ENCODE measurements at regions not wholly inside any gene's neighbourhood (a gene's known extent, or its start where the extent isn't known, plus 50 kb on each side); places are given as distances from the start of the nearest gene placed in this dataset.

GRCh38 chrX:87236830-87237440 lies 280.7 kb upstream of the KLHL4 start:
- WGBS (ENCODE audit: insufficient coverage) = 75% methylated on average over 1 of the region's 2 CpGs
- H3K4me3 ChIP-seq (ENCODE audit: low read length) = no peak overlapping the region
- no peaks in the 10 kb centered on the region for H3K4me1 ChIP-seq (ENCODE audit: control insufficient read depth, insufficient read depth, low read length)
- H3K36me3 ChIP-seq (ENCODE audit: control insufficient read depth, insufficient read depth, low read length) = no peaks in the 10 kb centered on the region
- H3K9me3 ChIP-seq (replicated peaks; ENCODE audit: control insufficient read depth, low read depth, low read length) = no peaks in the 10 kb centered on the region
- no peak for DNase-seq
- H3K27me3 ChIP-seq (ENCODE audit: control insufficient read depth, insufficient read depth, low read length) = no peaks in the 10 kb centered on the region
- no peak overlapping the region for H3K27ac ChIP-seq (ENCODE audit: low read length)

GRCh38 chrX:87265518-87265917 lies 252.1 kb upstream of the KLHL4 start:
- Histone ChIP-seq H3K4me3 (ENCODE audit: low read length) (no peak overlapping the region), H3K27ac (ENCODE audit: low read length) (no peak overlapping the region), H3K9me3 (replicated peaks; ENCODE audit: control insufficient read depth, low read depth, low read length) (no peaks in the 10 kb centered on the region), H3K4me1 (ENCODE audit: control insufficient read depth, insufficient read depth, low read length) (no peaks in the 10 kb centered on the region), H3K27me3 (ENCODE audit: control insufficient read depth, insufficient read depth, low read length) (no peaks in the 10 kb centered on the region), H3K36me3 (ENCODE audit: control insufficient read depth, insufficient read depth, low read length) (no peaks in the 10 kb centered on the region)
- no peak for DNase-seq
- 72% methylated on average over 4 of the region's 5 CpGs for WGBS (ENCODE audit: insufficient coverage)

DNA sequence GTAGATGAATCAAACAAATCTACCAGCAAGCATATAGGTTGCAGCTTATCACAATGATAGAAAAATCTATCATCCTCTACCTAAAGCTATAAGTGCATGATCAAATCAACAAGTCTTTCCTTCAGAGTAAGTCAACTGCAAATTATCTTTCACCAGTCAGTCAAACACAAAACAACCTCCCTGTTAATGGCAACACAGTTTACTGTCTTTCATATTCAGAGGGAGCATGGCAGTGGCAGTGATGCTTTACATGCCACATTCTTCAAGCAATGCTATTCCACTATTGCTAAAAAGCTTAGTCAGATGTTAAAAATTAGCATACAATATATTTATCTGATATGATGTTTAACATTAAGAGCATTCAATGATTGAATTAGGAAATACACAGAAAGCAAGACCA lies 245.1 kb upstream of the KLHL4 start:
- Histone ChIP-seq H3K36me3 (ENCODE audit: control insufficient read depth, insufficient read depth, low read length) (no peaks in the 10 kb centered on the region), H3K9me3 (replicated peaks; ENCODE audit: control insufficient read depth, low read depth, low read length) (no peaks in the 10 kb centered on the region), H3K27me3 (ENCODE audit: control insufficient read depth, insufficient read depth, low read length) (no peaks in the 10 kb centered on the region), H3K4me3 (ENCODE audit: low read length) (no peak overlapping the region), H3K4me1 (ENCODE audit: control insufficient read depth, insufficient read depth, low read length) (no peaks in the 10 kb centered on the region), H3K27ac (ENCODE audit: low read length) (no peak overlapping the region)
- no peak for DNase-seq

DNA sequence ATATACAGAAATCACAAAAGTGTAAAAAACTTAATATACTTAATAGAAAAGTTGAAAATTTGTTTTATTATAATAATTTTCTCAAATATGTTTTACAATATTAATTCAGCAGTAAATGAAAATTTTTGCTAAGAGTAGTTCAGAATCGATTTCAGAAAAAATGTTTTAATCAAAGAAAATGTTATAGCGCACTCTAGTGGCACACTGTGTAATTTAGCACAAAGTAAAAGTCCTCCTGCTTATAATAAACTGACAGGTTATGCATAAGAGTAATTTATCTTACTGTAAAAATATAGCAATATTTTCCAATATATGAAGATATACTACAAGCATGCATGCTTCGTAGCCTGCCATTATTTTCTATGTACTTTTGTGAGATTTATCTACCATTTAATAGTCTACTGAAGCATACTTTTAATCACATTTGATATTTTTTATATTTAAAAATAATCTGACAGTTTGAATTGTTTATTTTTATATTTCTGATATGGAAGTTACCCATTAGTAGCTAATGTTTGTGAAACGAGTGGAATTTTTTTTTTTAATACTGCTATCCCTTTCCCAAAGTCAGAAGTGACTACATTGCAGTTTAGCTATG lies 217.9 kb upstream of the KLHL4 start:
- H3K36me3 ChIP-seq (ENCODE audit: control insufficient read depth, insufficient read depth, low read length) = no peaks in the 10 kb centered on the region
- H3K27ac ChIP-seq (ENCODE audit: low read length) = no peak overlapping the region
- peak; percentile 41 for DNase-seq
- no peak overlapping the region for H3K4me3 ChIP-seq (ENCODE audit: low read length)
- no peaks in the 10 kb centered on the region for H3K27me3 ChIP-seq (ENCODE audit: control insufficient read depth, insufficient read depth, low read length)
- no peaks in the 10 kb centered on the region for H3K4me1 ChIP-seq (ENCODE audit: control insufficient read depth, insufficient read depth, low read length)
- no peaks in the 10 kb centered on the region for H3K9me3 ChIP-seq (replicated peaks; ENCODE audit: control insufficient read depth, low read depth, low read length)
- WGBS (ENCODE audit: insufficient coverage) = no CpG with 5 or more reads among the region's 4 CpGs

GRCh38 chrX:87310780-87311179 lies 206.8 kb upstream of the KLHL4 start:
- no CpG with 5 or more reads among the region's 1 CpG for WGBS (ENCODE audit: insufficient coverage)
- H3K4me3 ChIP-seq (ENCODE audit: low read length) = no peak overlapping the region
- H3K27me3 ChIP-seq (ENCODE audit: control insufficient read depth, insufficient read depth, low read length) = no peaks in the 10 kb centered on the region
- no peak for DNase-seq
- no peaks in the 10 kb centered on the region for H3K36me3 ChIP-seq (ENCODE audit: control insufficient read depth, insufficient read depth, low read length)
- no peaks in the 10 kb centered on the region for H3K9me3 ChIP-seq (replicated peaks; ENCODE audit: control insufficient read depth, low read depth, low read length)
- no peaks in the 10 kb centered on the region for H3K4me1 ChIP-seq (ENCODE audit: control insufficient read depth, insufficient read depth, low read length)
- H3K27ac ChIP-seq (ENCODE audit: low read length) = no peak overlapping the region

GRCh38 chrX:87327267-87327666 lies 190.3 kb upstream of the KLHL4 start:
- H3K36me3 ChIP-seq (ENCODE audit: control insufficient read depth, insufficient read depth, low read length) = no peaks in the 10 kb centered on the region
- no peak for DNase-seq
- peaks cover 6% of the 10 kb centered on the region for H3K27me3 ChIP-seq (ENCODE audit: control insufficient read depth, insufficient read depth, low read length)
- 86% methylated on average over 1 of the region's 2 CpGs for WGBS (ENCODE audit: insufficient coverage)
- H3K4me3 ChIP-seq (ENCODE audit: low read length) = no peak overlapping the region
- no peaks in the 10 kb centered on the region for H3K4me1 ChIP-seq (ENCODE audit: control insufficient read depth, insufficient read depth, low read length)
- H3K9me3 ChIP-seq (replicated peaks; ENCODE audit: control insufficient read depth, low read depth, low read length) = no peaks in the 10 kb centered on the region
- no peak overlapping the region for H3K27ac ChIP-seq (ENCODE audit: low read length)

DNA sequence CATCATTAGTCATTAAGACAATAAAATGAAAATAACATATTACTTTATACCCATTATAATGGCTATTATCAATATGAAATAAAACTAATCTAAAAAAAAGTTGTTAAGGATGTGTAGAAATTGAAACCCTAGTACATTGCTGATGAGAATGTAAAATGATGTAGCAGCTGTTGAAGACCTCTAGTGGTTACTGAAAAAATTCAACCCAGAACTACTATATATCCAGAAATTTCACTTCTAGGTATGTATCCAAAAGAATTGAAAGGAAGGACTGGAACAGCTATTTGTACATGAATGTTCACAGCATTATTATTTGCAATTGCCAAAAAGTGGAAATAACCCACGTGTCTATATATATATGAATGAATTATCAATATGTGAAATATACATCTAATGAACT lies 180.3 kb upstream of the KLHL4 start:
- no peaks in the 10 kb centered on the region for H3K9me3 ChIP-seq (replicated peaks; ENCODE audit: control insufficient read depth, low read depth, low read length)
- no peaks in the 10 kb centered on the region for H3K27me3 ChIP-seq (ENCODE audit: control insufficient read depth, insufficient read depth, low read length)
- H3K27ac ChIP-seq (ENCODE audit: low read length) = no peak overlapping the region
- no peak for DNase-seq
- no peaks in the 10 kb centered on the region for H3K4me1 ChIP-seq (ENCODE audit: control insufficient read depth, insufficient read depth, low read length)
- no peak overlapping the region for H3K4me3 ChIP-seq (ENCODE audit: low read length)
- H3K36me3 ChIP-seq (ENCODE audit: control insufficient read depth, insufficient read depth, low read length) = no peaks in the 10 kb centered on the region
- no CpG with 5 or more reads among the region's 1 CpG for WGBS (ENCODE audit: insufficient coverage)

GRCh38 chrX:87338510-87338909 lies 179.1 kb upstream of the KLHL4 start:
- Histone ChIP-seq H3K27ac (ENCODE audit: low read length) (no peak overlapping the region), H3K27me3 (ENCODE audit: control insufficient read depth, insufficient read depth, low read length) (no peaks in the 10 kb centered on the region), H3K4me3 (ENCODE audit: low read length) (no peak overlapping the region), H3K4me1 (ENCODE audit: control insufficient read depth, insufficient read depth, low read length) (no peaks in the 10 kb centered on the region), H3K36me3 (ENCODE audit: control insufficient read depth, insufficient read depth, low read length) (no peaks in the 10 kb centered on the region), H3K9me3 (replicated peaks; ENCODE audit: control insufficient read depth, low read depth, low read length) (no peaks in the 10 kb centered on the region)
- peak; percentile 14 for DNase-seq

GRCh38 chrX:87370865-87371264 lies 146.7 kb upstream of the KLHL4 start:
- Histone ChIP-seq H3K4me1 (ENCODE audit: control insufficient read depth, insufficient read depth, low read length) (no peaks in the 10 kb centered on the region), H3K27ac (ENCODE audit: low read length) (no peak overlapping the region), H3K27me3 (ENCODE audit: control insufficient read depth, insufficient read depth, low read length) (peaks cover 9% of the 10 kb centered on the region), H3K4me3 (ENCODE audit: low read length) (no peak overlapping the region), H3K9me3 (replicated peaks; ENCODE audit: control insufficient read depth, low read depth, low read length) (no peaks in the 10 kb centered on the region), H3K36me3 (ENCODE audit: control insufficient read depth, insufficient read depth, low read length) (no peaks in the 10 kb centered on the region)
- WGBS (ENCODE audit: insufficient coverage) = 79% methylated on average over 2 of the region's 2 CpGs
- DNase-seq = no peak

DNA sequence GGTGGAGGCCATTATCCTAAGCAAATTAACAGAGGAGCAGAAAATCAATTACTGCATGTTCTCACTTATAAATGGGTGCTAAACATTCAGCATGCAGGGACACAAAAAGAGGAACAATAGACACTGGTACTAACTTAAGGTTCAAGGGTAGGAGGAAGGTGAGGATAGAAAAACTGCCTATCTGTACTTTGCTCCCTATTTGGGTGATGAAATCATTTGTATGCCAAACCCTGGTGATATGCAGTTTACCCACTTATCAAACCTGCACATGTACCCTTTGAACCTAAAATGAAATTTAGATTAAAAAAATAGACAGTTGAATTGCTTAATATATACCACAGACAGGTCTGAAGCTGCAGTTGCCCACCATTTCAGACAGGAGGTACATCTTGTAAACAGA lies 143.3 kb upstream of the KLHL4 start:
- DNase-seq = no peak
- no peaks in the 10 kb centered on the region for H3K36me3 ChIP-seq (ENCODE audit: control insufficient read depth, insufficient read depth, low read length)
- H3K4me1 ChIP-seq (ENCODE audit: control insufficient read depth, insufficient read depth, low read length) = no peaks in the 10 kb centered on the region
- no peak overlapping the region for H3K4me3 ChIP-seq (ENCODE audit: low read length)
- H3K9me3 ChIP-seq (replicated peaks; ENCODE audit: control insufficient read depth, low read depth, low read length) = no peaks in the 10 kb centered on the region
- peaks cover 6% of the 10 kb centered on the region for H3K27me3 ChIP-seq (ENCODE audit: control insufficient read depth, insufficient read depth, low read length)
- H3K27ac ChIP-seq (ENCODE audit: low read length) = no peak overlapping the region

- Histone ChIP-seq H3K4me3 (ENCODE audit: low read length) (no peak overlapping the region), H3K9me3 (replicated peaks; ENCODE audit: control insufficient read depth, low read depth, low read length) (no peaks in the 10 kb centered on the region), H3K27ac (ENCODE audit: low read length) (no peak overlapping the region), H3K27me3 (ENCODE audit: control insufficient read depth, insufficient read depth, low read length) (peaks cover 3% of the 10 kb centered on the region), H3K4me1 (ENCODE audit: control insufficient read depth, insufficient read depth, low read length) (no peaks in the 10 kb centered on the region), H3K36me3 (ENCODE audit: control insufficient read depth, insufficient read depth, low read length) (no peaks in the 10 kb centered on the region)
- no peak for DNase-seq
- 40% methylated on average over 1 of the region's 4 CpGs for WGBS (ENCODE audit: insufficient coverage)
These were observed 140.7 kb upstream of the KLHL4 start for GRCh38 chrX:87376896-87377295.

Measured in muscle of leg (tissue), 3 donors.